ENCODE measurements at regions not wholly inside any gene's neighbourhood (a gene's known extent, or its start where the extent isn't known, plus 50 kb on each side); places are given as distances from the start of the nearest gene placed in this dataset.

- Histone ChIP-seq H3K36me3 (no peaks in the 10 kb centered on the region), H3K4me1 (no peaks in the 10 kb centered on the region), H3K27ac (no peak overlapping the region), H3K9me3 (no peaks in the 10 kb centered on the region), H3K27me3 (no peaks in the 10 kb centered on the region), H3K4me3 (no peak overlapping the region)
- WGBS, 2 donors: 80 to 94% methylated on average over 12 of the region's 12 CpGs
- DNase-seq (ENCODE audit: low spot score in 2 of 2): no peak
- TF ChIP-seq POLR2A (IDR thresholded peaks at IDR 0.05) (no peak), CTCF (IDR thresholded peaks at IDR 0.05) (no peak), EP300 (IDR thresholded peaks at IDR 0.05) (no peak)
Observed at GRCh38 chr2:76406134-76406855, 695.6 kb upstream of the GCFC2 start.

- TF ChIP-seq POLR2A (IDR thresholded peaks at IDR 0.05) (no peak), EP300 (IDR thresholded peaks at IDR 0.05) (no peak), CTCF (IDR thresholded peaks at IDR 0.05) (no peak)
- Histone ChIP-seq H3K4me1 (no peaks in the 10 kb centered on the region), H3K4me3 (no peak overlapping the region), H3K27me3 (no peaks in the 10 kb centered on the region), H3K27ac (no peak overlapping the region), H3K36me3 (no peaks in the 10 kb centered on the region), H3K9me3 (no peaks in the 10 kb centered on the region)
- no peak for DNase-seq (ENCODE audit: low spot score in 2 of 2)
Observed at GRCh38 chr2:76393356-76393755, 682.6 kb upstream of the GCFC2 start.

- no peak overlapping the region for H3K27ac ChIP-seq
- no peaks in the 10 kb centered on the region for H3K9me3 ChIP-seq
- no peaks in the 10 kb centered on the region for H3K4me1 ChIP-seq
- TF ChIP-seq EP300 (IDR thresholded peaks at IDR 0.05) (no peak), CTCF (IDR thresholded peaks at IDR 0.05) (no peak), POLR2A (IDR thresholded peaks at IDR 0.05) (no peak)
- no peaks in the 10 kb centered on the region for H3K36me3 ChIP-seq
- WGBS, 2 donors: 17 to 28% methylated on average over 3 of the region's 3 CpGs
- H3K4me3 ChIP-seq: no peak overlapping the region
- no peaks in the 10 kb centered on the region for H3K27me3 ChIP-seq
- DNase-seq (ENCODE audit: low spot score in 2 of 2): no peak
Observed at GRCh38 chr2:76391678-76392077, 681.0 kb upstream of the GCFC2 start.

GRCh38 chr2:76387294-76387693 is 676.6 kb upstream of the GCFC2 start:
- H3K27me3 ChIP-seq: no peaks in the 10 kb centered on the region
- H3K4me3 ChIP-seq: no peak overlapping the region
- no peaks in the 10 kb centered on the region for H3K9me3 ChIP-seq
- H3K4me1 ChIP-seq: no peaks in the 10 kb centered on the region
- no peaks in the 10 kb centered on the region for H3K36me3 ChIP-seq
- no peak for DNase-seq (ENCODE audit: low spot score in 2 of 2)
- WGBS, 2 donors: 75 to 77% methylated on average over 1 of the region's 1 CpG
- TF ChIP-seq EP300 (IDR thresholded peaks at IDR 0.05) (no peak), CTCF (IDR thresholded peaks at IDR 0.05) (no peak), POLR2A (IDR thresholded peaks at IDR 0.05) (no peak)
- H3K27ac ChIP-seq: no peak overlapping the region

- Histone ChIP-seq H3K36me3 (no peaks in the 10 kb centered on the region), H3K4me3 (no peak overlapping the region), H3K9me3 (no peaks in the 10 kb centered on the region), H3K4me1 (no peaks in the 10 kb centered on the region), H3K27ac (no peak overlapping the region), H3K27me3 (no peaks in the 10 kb centered on the region)
- DNase-seq (ENCODE audit: low spot score in 2 of 2): no peak
- 93 to 95% methylated on average over 1 of the region's 1 CpG for WGBS, 2 donors
- TF ChIP-seq CTCF (IDR thresholded peaks at IDR 0.05) (no peak), POLR2A (IDR thresholded peaks at IDR 0.05) (no peak), EP300 (IDR thresholded peaks at IDR 0.05) (no peak)
Observed at GRCh38 chr2:76385943-76386342, 675.2 kb upstream of the GCFC2 start.
